B cell (primary cell): ENCODE measurements at regions not wholly inside any gene's neighbourhood (a gene's known extent, or its start where the extent isn't known, plus 50 kb on each side); places are given as distances from the start of the nearest gene placed in this dataset.

ENCODE experiments used
- CTCF ChIP-seq: fragments of 200-600 bp; IDR thresholded peaks from one replicate; pipeline ENCODE4 v1.8.0; 2022; ENCODE audit warnings: antibody characterized with exemption, mild to moderate bottlenecking
- EZH2 ChIP-seq: IDR thresholded peaks from 2 replicates; pipeline ENCODE4 v1.6.1; 2012; ENCODE audit warnings: borderline replicate concordance, low read depth, mild to moderate bottlenecking, moderate library complexity, low read length; ENCODE audit not compliant: insufficient read depth, poor library complexity, severe bottlenecking

- TF ChIP-seq CTCF (no peak), EZH2 (no peak)
These were observed 131.9 kb upstream of the CAND1 start for GRCh38 chr12:67137256-67137655.
